HG03045 (cell line): ENCODE measurements at regions not wholly inside any gene's neighbourhood (a gene's known extent, or its start where the extent isn't known, plus 50 kb on each side); places are given as distances from the start of the nearest gene placed in this dataset.

ENCODE experiments used
- ATAC-seq: cut with Tn5 transposase; IDR thresholded peaks from one replicate; pipeline ENCODE4 v1.9.1; 2021; ENCODE audit warnings: mild to moderate bottlenecking, moderate library complexity; ENCODE audit not compliant: unreplicated experiment

- ATAC-seq, result no peak
Measured at GRCh38 chr9:91090130-91090410, 271.6 kb downstream of the AUH start.

DNA sequence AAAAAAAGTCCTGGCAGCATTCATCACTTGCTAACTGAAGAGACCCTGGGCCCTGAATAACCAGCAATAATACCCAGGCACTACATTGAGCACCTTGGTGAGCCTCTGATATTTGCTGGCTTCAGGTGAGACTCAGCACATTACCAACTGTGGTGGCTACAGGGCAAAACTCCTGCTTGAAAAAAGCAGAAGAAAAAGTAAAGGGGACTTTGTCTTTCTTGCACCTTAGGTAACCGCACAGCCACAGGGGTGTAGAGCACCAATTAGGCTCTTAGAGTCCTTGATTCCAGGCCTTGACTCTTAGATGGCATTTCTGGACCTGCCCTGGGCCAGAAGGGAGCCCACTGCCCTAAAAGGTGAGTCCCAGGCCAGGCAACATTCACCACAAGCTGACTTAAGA is 269.5 kb downstream of the AUH start:
- no peak for ATAC-seq

- ATAC-seq, result no peak
Measured at GRCh38 chr9:91094324-91095088, 267.2 kb downstream of the AUH start.

DNA sequence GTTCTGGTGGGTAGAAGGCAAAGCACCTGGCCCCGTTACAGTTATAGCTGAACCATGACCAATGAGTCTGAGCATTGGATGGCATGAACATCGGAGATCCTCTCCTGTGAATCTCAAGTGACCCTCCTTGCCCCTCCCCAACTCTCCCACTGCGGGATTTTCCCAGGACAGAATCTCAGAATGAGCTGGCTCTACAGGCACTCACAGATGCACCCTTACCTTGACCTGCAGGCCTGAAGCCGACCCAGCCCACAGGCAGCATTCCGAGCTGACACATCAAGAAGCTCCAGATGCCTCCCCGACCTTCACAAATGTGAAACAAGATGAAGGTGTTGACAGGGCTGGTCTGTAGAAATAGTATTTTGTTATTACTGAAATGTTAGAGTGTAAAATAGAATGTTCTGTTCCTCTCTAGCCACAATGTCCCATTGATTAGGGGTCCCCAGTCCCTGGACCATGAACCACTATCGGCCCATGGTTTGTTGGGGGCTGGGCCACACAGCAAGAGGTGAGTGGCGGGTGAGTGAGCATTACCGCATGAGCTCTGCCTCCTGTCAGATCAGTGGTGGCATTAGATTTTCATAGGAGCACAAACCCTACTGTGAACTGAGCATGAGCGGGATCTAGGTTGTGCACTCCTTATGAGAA is 263.4 kb downstream of the AUH start:
- ATAC-seq, result no peak

- no peak for ATAC-seq
Measured at GRCh38 chr9:91099436-91099835, 262.3 kb downstream of the AUH start.

GRCh38 chr9:91100878-91101450 is 260.8 kb downstream of the AUH start:
- no peak for ATAC-seq

GRCh38 chr9:91101611-91102168 is 260.0 kb downstream of the AUH start:
- ATAC-seq, result no peak

GRCh38 chr9:91102269-91102668 is 259.4 kb downstream of the AUH start:
- no peak for ATAC-seq

- no peak for ATAC-seq
Measured at GRCh38 chr9:91103931-91104330, 257.8 kb downstream of the AUH start.

GRCh38 chr9:91106415-91107081 is 255.2 kb downstream of the AUH start:
- no peak for ATAC-seq

DNA sequence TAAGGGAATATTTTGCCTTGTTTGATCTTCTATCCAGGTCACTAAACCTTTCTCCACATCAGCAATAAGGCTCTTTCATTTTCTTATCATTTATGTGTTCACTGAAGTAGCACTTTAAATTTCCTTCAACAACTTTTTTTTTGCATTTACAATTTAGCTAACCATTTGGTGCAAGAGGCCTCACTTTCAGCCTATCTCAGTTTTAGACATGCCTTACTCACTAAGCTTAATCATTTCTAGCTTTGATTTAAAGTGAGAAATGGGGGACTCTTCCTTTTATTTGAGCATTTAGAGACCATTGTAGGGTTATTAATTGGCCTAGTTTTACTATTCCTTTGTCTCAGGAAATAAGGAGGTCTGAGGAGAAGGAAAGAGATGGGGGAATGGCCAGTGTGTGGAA is 250.5 kb downstream of the AUH start:
- no peak for ATAC-seq

GRCh38 chr9:91111876-91112275 is 249.8 kb downstream of the AUH start:
- ATAC-seq, result no peak

DNA sequence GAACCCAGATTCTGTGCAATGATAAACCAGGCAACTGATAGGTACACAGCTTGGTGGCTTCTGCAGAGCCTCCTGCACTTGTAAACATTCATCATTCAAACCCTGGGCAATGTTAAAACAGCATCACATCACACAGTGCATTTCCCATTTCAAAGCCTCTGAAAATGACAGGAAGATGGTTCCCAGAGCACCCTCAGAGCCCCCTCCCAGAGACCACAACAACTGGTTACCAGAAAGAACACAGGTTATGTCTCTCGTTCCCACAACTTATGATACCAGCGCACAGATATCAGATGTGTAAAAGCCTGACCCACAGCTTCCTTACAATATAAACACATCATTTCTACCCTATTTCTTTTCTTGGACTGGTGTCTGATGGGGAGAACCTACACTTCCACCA is 248.7 kb downstream of the AUH start:
- ATAC-seq, result no peak

DNA sequence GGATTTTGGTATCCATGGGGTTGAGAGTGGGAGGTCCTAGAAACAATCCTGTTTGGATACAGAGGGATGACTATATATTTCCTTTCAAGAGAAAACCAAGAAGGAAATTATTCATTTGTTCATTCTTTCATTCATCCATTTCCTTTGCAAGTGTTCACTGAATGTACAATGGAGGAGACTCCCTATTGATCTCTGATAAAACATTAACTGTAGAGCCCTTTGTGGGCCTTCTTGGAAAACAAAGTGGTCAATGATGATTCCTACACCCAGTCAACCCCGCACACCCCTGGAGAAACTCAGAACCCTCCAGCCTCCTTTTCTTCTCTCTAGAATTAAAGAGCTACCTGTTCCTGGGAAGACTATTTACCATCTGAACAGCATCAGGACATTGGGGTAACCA is 247.3 kb downstream of the AUH start:
- ATAC-seq, result no peak

- ATAC-seq, result no peak
Measured at GRCh38 chr9:91116211-91116610, 245.5 kb downstream of the AUH start.

DNA sequence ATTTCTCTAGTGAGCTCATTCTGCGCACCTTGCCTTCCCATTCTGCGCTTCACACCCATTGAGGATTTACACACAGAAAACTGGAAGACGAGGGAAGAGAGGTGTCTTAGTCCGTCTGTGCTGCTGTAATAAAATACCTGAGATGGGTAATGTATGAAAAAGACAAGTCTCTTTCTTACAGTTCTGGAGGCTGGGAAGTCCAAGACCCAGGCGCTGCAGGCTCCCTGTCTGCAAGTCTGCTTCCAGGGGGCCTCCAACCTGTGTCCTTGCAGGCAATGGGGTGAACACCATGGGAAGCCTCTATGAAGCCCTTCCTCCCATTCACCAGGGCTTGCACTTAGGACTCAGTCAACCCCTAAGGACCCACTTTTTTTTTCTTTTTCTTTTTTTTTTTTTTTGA is 245.0 kb downstream of the AUH start:
- ATAC-seq, result no peak

DNA sequence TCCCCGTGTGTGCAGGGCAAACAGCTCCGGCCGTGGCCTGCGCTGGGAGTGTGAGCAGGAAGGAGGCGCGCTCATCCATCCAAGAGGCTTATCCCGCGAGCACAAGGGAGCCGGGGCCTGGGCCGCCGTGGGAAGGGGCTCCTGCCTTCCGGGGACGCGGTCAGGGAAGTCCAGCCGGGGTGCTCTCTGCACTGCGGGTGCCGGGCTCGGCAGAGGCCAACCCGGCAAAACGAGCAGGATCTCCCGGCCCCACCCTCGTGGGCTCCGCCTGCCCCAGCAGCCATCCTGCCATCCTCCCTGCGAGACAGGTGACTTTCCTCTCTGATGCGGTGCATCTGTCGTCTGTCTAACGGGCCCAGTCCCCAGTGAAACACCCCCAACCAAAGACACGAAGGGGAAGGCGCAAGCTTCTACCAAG is 244.2 kb downstream of the AUH start:
- no peak for ATAC-seq

DNA sequence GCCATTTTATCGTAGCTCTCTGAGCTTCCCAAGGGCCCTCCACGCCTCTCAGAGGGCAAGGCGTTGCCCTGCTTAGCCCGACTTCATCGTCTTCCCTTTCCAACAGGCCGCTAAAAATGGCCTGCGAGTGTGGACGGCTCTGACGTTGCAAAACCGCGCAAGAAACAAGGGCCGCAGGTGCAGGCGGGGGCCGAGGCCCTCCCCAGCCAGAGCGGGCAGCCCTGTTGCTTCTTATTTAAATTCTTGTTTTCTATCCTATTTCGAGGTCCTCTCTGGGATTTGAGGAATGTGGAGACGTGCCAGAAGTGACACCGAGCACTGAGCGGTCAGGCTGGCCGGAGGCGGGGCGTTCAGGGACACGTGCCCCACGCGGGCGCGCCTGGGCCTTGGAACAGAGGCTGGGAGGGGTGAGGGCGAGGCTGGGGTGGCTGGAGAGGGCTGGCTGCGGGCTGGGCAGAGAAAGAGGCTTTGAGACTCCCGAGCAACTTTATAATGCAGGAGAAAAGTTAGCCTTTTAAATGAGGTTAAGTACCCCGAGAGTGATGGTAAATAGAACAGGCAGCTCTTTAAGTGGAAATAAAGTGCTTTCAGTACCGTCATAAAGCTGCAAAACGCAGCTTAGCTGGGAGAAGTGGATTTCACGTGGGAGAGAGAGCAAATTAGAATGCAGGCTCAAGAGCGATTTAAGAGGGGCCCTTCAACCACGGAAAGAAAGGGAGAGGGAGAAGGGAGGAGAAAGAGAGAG is 243.6 kb downstream of the AUH start:
- no peak for ATAC-seq

GRCh38 chr9:91118704-91119025 is 243.1 kb downstream of the AUH start:
- ATAC-seq, result no peak

DNA sequence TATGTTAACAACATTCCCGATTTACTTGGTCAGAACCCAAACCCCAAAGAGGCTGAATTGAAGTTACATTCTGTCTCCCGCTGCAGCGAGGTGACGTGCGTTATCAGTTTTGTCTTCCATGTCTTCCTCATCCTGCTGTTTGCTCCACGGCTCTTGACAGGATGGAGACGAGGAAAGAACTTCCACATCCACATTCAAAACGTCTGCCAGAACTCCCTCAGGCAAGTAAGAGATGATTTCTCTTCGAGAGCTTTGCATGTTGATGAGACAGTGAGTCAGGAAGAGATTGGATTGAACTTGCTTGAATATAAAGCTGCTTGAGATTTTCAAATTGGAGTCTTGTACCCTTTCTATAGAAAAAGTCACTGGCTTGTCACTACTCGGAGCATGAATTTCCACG is 242.6 kb downstream of the AUH start:
- no peak for ATAC-seq

DNA sequence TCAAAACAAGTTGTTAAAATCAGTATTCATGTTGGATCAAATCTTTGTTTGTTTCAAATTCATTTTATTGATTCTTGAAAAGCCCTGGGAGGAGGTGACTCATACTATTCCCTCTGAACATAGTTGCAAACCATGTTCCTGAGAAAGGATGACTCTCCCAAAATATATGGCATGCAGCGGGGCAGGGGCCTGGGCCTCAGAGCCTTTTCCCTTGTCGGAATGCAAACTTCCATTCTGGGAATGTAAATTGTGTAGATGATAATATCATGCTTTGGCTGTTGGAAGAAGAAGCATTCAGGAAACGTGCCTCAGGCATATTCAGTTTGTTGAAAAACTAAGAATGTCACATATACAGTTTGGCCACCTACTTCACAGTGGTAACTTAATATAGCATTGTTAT is 242.0 kb downstream of the AUH start:
- no peak for ATAC-seq
